ENCODE measurements at regions not wholly inside any gene's neighbourhood (a gene's known extent, or its start where the extent isn't known, plus 50 kb on each side); places are given as distances from the start of the nearest gene placed in this dataset.

- Histone ChIP-seq H3K27me3 (replicated peaks; ENCODE audit: insufficient read depth) (no peaks in the 10 kb centered on the region), H3K4me3 (no peak overlapping the region), H3K27ac (no peak overlapping the region), H3K9me3 (no peaks in the 10 kb centered on the region), H3K4me1 (replicated peaks) (no peaks in the 10 kb centered on the region), H3K36me3 (no peaks in the 10 kb centered on the region)
- intact Hi-C loops (cut with DNase I), result no loop called here
- DNase-seq (ENCODE audit: low spot score), result no peak
- TF ChIP-seq POLR2AphosphoS5 (IDR thresholded peaks at IDR 0.05), result no peak
- TF ChIP-seq POLR2A (IDR thresholded peaks at IDR 0.05), result no peak
- TF ChIP-seq CTCF (IDR thresholded peaks at IDR 0.05), result no peak
- 88% methylated on average over 7 of the region's 7 CpGs for WGBS
These were observed 66.7 kb upstream of the RTN4 start for GRCh38 chr2:55116966-55117365.

- Histone ChIP-seq H3K4me1 (replicated peaks) (no peaks in the 10 kb centered on the region), H3K9me3 (no peaks in the 10 kb centered on the region), H3K27ac (no peak overlapping the region), H3K36me3 (no peaks in the 10 kb centered on the region), H3K4me3 (no peak overlapping the region), H3K27me3 (replicated peaks; ENCODE audit: insufficient read depth) (no peaks in the 10 kb centered on the region)
- no peak for DNase-seq (ENCODE audit: low spot score)
- intact Hi-C loops (cut with DNase I), result no loop called here
- TF ChIP-seq POLR2AphosphoS5 (IDR thresholded peaks at IDR 0.05) (no peak), POLR2A (IDR thresholded peaks at IDR 0.05) (no peak), CTCF (IDR thresholded peaks at IDR 0.05) (no peak)
- 100% methylated on average over 1 of the region's 1 CpG for WGBS
These were observed 66.3 kb upstream of the RTN4 start for GRCh38 chr2:55116598-55116964.

GRCh38 chr2:55115761-55116597, 65.7 kb upstream of the RTN4 start:
- TF ChIP-seq POLR2AphosphoS5 (IDR thresholded peaks at IDR 0.05), result no peak
- no peak for TF ChIP-seq CTCF (IDR thresholded peaks at IDR 0.05)
- no peak for TF ChIP-seq POLR2A (IDR thresholded peaks at IDR 0.05)
- WGBS, result 85% methylated on average over 4 of the region's 4 CpGs
- H3K27me3 ChIP-seq (replicated peaks; ENCODE audit: insufficient read depth), result no peaks in the 10 kb centered on the region
- H3K9me3 ChIP-seq, result no peaks in the 10 kb centered on the region
- H3K4me1 ChIP-seq (replicated peaks), result no peaks in the 10 kb centered on the region
- DNase-seq (ENCODE audit: low spot score), result no peak
- no peak overlapping the region for H3K27ac ChIP-seq
- H3K4me3 ChIP-seq, result no peak overlapping the region
- H3K36me3 ChIP-seq, result no peaks in the 10 kb centered on the region
- intact Hi-C loops (cut with DNase I), result no loop called here

GRCh38 chr2:55114597-55114996, 64.3 kb upstream of the RTN4 start:
- intact Hi-C loops (cut with DNase I), result loop anchor here (5.0 kb wide), 1 partner anchor 62 kb away; the partner anchor contains the start of gene RTN4
- no peak for DNase-seq (ENCODE audit: low spot score)
- Histone ChIP-seq H3K4me1 (replicated peaks) (no peaks in the 10 kb centered on the region), H3K4me3 (no peak overlapping the region), H3K36me3 (no peaks in the 10 kb centered on the region), H3K27ac (no peak overlapping the region), H3K27me3 (replicated peaks; ENCODE audit: insufficient read depth) (no peaks in the 10 kb centered on the region), H3K9me3 (no peaks in the 10 kb centered on the region)
- TF ChIP-seq CTCF (IDR thresholded peaks at IDR 0.05) (no peak), POLR2AphosphoS5 (IDR thresholded peaks at IDR 0.05) (no peak), POLR2A (IDR thresholded peaks at IDR 0.05) (no peak)
- 96% methylated on average over 5 of the region's 5 CpGs for WGBS

GRCh38 chr2:55114082-55114481, 63.8 kb upstream of the RTN4 start:
- no peaks in the 10 kb centered on the region for H3K9me3 ChIP-seq
- H3K27me3 ChIP-seq (replicated peaks; ENCODE audit: insufficient read depth), result no peaks in the 10 kb centered on the region
- no peaks in the 10 kb centered on the region for H3K36me3 ChIP-seq
- TF ChIP-seq POLR2A (IDR thresholded peaks at IDR 0.05) (no peak), CTCF (IDR thresholded peaks at IDR 0.05) (no peak), POLR2AphosphoS5 (IDR thresholded peaks at IDR 0.05) (no peak)
- no peak overlapping the region for H3K4me3 ChIP-seq
- DNase-seq (ENCODE audit: low spot score), result no peak
- H3K27ac ChIP-seq, result no peak overlapping the region
- no peaks in the 10 kb centered on the region for H3K4me1 ChIP-seq (replicated peaks)
- 94% methylated on average over 5 of the region's 5 CpGs for WGBS
- intact Hi-C loops (cut with DNase I), result loop anchor here (5.0 kb wide), 1 partner anchor 62 kb away; the partner anchor contains the start of gene RTN4

Measured in prostate gland (tissue), 2 donors.